ENCODE measurements at regions not wholly inside any gene's neighbourhood (a gene's known extent, or its start where the extent isn't known, plus 50 kb on each side); places are given as distances from the start of the nearest gene placed in this dataset.
"Not testable (repeated sequence)": the region's sequence is repeated elsewhere in the genome, so short reads cannot be mapped to it uniquely, and the experiment has no call there.

DNA sequence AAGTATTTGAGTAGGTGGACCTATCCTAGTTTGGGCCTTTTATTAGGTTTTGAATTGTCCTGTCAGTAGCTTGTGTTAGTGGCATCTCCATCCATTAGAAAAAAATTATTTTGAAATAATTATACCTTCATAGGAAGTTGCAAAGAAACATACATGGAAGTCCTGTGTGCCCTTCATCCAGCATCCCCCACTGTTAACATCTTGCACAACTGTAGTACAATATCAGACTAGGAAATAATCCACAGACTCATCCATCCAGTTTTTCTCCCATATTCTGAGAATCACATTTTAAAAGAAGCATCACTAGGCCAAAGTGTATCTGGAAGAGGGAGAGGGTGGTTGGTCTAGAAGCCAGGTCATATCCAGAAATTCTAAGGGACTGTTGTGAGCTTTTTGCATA lies 155.5 kb upstream of the ROPN1 start:
- Histone ChIP-seq H3K27ac (no peak overlapping the region), H3K36me3 (no peaks in the 10 kb centered on the region), H3K4me1 (no peaks in the 10 kb centered on the region), H3K9me3 (no peaks in the 10 kb centered on the region), H3K4me3 (no peak overlapping the region), H3K27me3 (no peaks in the 10 kb centered on the region)
- intact Hi-C loops (cut with DNase I; ENCODE audit: low total_unique reads) = no loop called here
- TF ChIP-seq POLR2AphosphoS5 (IDR thresholded peaks at IDR 0.05) (no peak), POLR2A (IDR thresholded peaks at IDR 0.05) (no peak)
- TF ChIP-seq, protein P1, sequence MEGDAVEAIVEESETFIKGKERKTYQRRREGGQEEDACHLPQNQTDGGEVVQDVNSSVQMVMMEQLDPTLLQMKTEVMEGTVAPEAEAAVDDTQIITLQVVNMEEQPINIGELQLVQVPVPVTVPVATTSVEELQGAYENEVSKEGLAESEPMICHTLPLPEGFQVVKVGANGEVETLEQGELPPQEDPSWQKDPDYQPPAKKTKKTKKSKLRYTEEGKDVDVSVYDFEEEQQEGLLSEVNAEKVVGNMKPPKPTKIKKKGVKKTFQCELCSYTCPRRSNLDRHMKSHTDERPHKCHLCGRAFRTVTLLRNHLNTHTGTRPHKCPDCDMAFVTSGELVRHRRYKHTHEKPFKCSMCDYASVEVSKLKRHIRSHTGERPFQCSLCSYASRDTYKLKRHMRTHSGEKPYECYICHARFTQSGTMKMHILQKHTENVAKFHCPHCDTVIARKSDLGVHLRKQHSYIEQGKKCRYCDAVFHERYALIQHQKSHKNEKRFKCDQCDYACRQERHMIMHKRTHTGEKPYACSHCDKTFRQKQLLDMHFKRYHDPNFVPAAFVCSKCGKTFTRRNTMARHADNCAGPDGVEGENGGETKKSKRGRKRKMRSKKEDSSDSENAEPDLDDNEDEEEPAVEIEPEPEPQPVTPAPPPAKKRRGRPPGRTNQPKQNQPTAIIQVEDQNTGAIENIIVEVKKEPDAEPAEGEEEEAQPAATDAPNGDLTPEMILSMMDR (IDR thresholded peaks at IDR 0.05) = no peak
- DNase-seq (ENCODE audit: low spot score in 2 of 2) = no peak

DNA sequence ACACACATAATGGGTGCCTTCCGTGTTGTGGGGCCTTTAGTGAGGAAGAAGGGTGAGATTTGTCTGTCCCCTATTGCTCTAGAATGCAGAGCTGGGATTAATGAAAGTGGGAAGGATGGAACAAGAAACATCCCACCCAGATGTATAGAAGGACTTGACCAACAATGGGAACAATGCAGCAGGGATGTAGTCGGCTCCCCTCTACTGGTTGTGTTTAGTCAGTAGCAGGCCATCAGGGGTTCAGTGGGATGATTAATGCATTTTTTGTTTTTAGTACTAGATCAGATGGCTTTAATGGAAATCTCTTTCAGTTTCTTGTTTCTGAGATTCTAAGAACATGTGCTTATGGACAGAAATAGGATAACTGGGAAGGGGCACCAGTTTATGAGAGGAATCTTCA lies 156.0 kb upstream of the ROPN1 start:
- Histone ChIP-seq H3K27me3 (no peaks in the 10 kb centered on the region), H3K4me3 (no peak overlapping the region), H3K4me1 (no peaks in the 10 kb centered on the region), H3K9me3 (no peaks in the 10 kb centered on the region), H3K27ac (no peak overlapping the region), H3K36me3 (no peaks in the 10 kb centered on the region)
- TF ChIP-seq POLR2AphosphoS5 (IDR thresholded peaks at IDR 0.05) (no peak), POLR2A (IDR thresholded peaks at IDR 0.05) (no peak)
- TF ChIP-seq, protein P1 (IDR thresholded peaks at IDR 0.05) = no peak
- no peak for DNase-seq (ENCODE audit: low spot score in 2 of 2)
- intact Hi-C loops (cut with DNase I; ENCODE audit: low total_unique reads) = no loop called here

DNA sequence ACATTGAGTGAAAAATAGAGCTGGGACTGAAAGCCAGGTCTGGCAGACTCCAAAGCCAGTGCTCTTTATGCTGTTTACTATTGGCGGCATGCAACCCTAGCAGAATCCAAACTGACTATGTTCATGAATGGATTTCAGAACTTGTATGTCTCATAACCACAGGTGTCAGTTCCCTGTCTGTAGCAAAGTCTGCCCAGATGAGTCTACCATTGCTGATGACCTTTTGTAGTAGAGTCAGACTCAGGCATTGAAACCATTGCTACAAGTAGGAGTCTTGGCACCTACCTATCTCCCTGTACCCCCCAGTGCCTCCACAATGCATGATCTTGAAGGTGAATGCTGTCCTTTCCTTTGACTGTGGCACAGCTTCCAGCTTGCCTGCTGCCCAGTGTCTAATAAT lies 157.2 kb upstream of the ROPN1 start:
- Histone ChIP-seq H3K4me3 (no peak overlapping the region), H3K4me1 (no peaks in the 10 kb centered on the region), H3K27ac (no peak overlapping the region), H3K36me3 (no peaks in the 10 kb centered on the region), H3K9me3 (no peaks in the 10 kb centered on the region), H3K27me3 (no peaks in the 10 kb centered on the region)
- intact Hi-C loops (cut with DNase I; ENCODE audit: low total_unique reads) = no loop called here
- no peak for DNase-seq (ENCODE audit: low spot score in 2 of 2)
- no peak for TF ChIP-seq POLR2AphosphoS5 (IDR thresholded peaks at IDR 0.05)
- TF ChIP-seq POLR2A (IDR thresholded peaks at IDR 0.05) = no peak
- TF ChIP-seq, protein P1 (IDR thresholded peaks at IDR 0.05) = no peak

DNA sequence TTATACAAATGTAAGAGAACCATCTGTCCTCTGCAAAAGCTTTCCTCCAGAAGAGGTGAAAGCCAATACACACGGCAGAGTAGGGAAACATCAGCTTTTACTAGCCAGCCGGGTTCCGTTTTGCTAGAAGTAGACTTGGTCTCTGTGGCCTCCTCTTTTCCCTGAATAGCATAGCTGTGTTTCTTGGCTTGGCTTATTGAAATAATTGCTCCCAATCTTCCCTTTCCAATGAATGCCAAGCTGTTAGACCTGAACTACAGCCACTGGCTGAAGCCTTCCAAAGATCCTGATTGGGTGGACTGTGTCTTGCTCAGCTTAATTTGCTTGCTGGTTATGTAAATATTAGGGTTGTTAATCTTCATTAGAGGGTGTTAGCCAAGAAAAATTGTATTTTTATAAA lies 157.8 kb upstream of the ROPN1 start:
- Histone ChIP-seq H3K36me3 (no peaks in the 10 kb centered on the region), H3K4me1 (no peaks in the 10 kb centered on the region), H3K27me3 (no peaks in the 10 kb centered on the region), H3K27ac (no peak overlapping the region), H3K4me3 (no peak overlapping the region), H3K9me3 (no peaks in the 10 kb centered on the region)
- TF ChIP-seq, protein P1 (IDR thresholded peaks at IDR 0.05) = no peak
- TF ChIP-seq POLR2A (IDR thresholded peaks at IDR 0.05) = no peak
- no peak for TF ChIP-seq POLR2AphosphoS5 (IDR thresholded peaks at IDR 0.05)
- intact Hi-C loops (cut with DNase I; ENCODE audit: low total_unique reads) = no loop called here
- no peak for DNase-seq (ENCODE audit: low spot score in 2 of 2)

DNA sequence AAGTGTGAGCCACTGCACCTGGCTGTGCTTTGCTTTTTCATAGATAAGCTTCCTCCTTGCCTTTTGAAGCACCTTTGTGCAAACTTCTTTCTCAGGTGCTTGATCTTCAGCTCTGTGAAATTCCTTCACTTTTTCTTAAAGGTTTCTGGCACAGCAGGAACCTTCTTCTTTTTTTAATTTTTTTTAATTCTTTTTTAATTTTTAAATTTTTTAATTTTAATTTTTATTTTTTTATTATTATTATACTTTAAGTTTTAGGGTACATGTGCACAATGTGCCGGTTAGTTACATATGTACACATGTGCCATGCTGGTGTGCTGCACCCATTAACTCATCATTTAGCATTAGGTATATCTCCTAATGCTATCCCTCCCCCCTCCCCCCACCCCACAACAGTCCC lies 161.0 kb upstream of the ROPN1 start:
- intact Hi-C loops (cut with DNase I; ENCODE audit: low total_unique reads); H3K27me3 ChIP-seq; H3K9me3 ChIP-seq; H3K4me1 ChIP-seq; DNase-seq (ENCODE audit: low spot score in 2 of 2); H3K36me3 ChIP-seq; H3K4me3 ChIP-seq; H3K27ac ChIP-seq: not testable (repeated sequence)
